HCT116 (cell line): ENCODE measurements at regions not wholly inside any gene's neighbourhood (a gene's known extent, or its start where the extent isn't known, plus 50 kb on each side); places are given as distances from the start of the nearest gene placed in this dataset.

Experiments
- ATAC-seq: fragments of 200-7000 bp; cut with Tn5 transposase; 2 replicates; pipeline ENCODE4 v1.9.1; 2020; ENCODE audit warnings: mild to moderate bottlenecking, moderate library complexity
- BruUV-seq: library from RNA; stranded (reverse); fragments of 400-500 nt; replicated peaks from 2 replicates; lab custom pipeline; 2021; lab: Mats Ljungman, UMichigan
- CTCF ChIA-PET: fragments of 300-600 bp; sonication (Branson Sonifier 250); formaldehyde crosslinking; loops from one replicate; lab custom pipeline; 2021; ENCODE audit warnings: antibody characterized with exemption; lab: Charles Lee
- POLR2A ChIA-PET: fragments of 300-600, 350-600 bp; sonication (Branson Sonifier 250); formaldehyde crosslinking; loops from one replicate; lab custom pipeline; 2021; ENCODE audit warnings: antibody characterized with exemption; lab: Charles Lee
- RAD21 ChIA-PET, 2 experiments: fragments of 300-600 bp; sonication (Branson Sonifier 250); formaldehyde crosslinking; loops; one replicate each; lab custom pipeline; 2023; ENCODE audit warnings: low total read pairs in 2 of 2; ENCODE audit not compliant: uncharacterized antibody in 2 of 2, unreplicated experiment in 2 of 2, low non-redundant PET in 1 of 2; lab: Charles Lee
- DNase-seq: peaks from one replicate; pipeline ENCODE4 v3.0.0-alpha.2; 2010; ENCODE audit warnings: low read depth, low spot score
- H2AFZ ChIP-seq: fragments of 200-600 bp; shearing (Covaris generic), sonication (generic); 2 replicates; pipeline ENCODE4 v1.6.1; 2017; ENCODE audit warnings: low read depth, mixed run types, mixed read lengths, antibody characterized with exemption, low read length; ENCODE audit not compliant: poor library complexity, severe bottlenecking
- H3K27ac ChIP-seq: 2 replicates; pipeline ENCODE4 v1.5.1; 2012; ENCODE audit warnings: low read depth, low read length
- H3K27me3 ChIP-seq: fragments of 200-600 bp; sonication (generic); 2 replicates; pipeline ENCODE4 v1.6.1; 2016; ENCODE audit warnings: mixed run types, low read length, mixed read lengths; ENCODE audit not compliant: insufficient read depth
- H3K36me3 ChIP-seq, 2 experiments: fragments of 200-500 bp in 1 of 2; fragments of 200-600 bp in 1 of 2; sonication (Bioruptor generic) in 1 of 2; sonication (generic) in 1 of 2; 2 replicates each; pipeline versions ENCODE4 v1.5.1 to v1.6.1; 2014 to 2016; ENCODE audit warnings: low read length in 2 of 2, inconsistent platforms in 1 of 2, mixed read lengths in 1 of 2, mixed run types in 1 of 2; ENCODE audit not compliant: insufficient read depth in 2 of 2, control insufficient read depth in 1 of 2
- H3K4me1 ChIP-seq, 2 experiments: fragments of 200-600 bp in 1 of 2; sonication (generic) in 1 of 2; 2 replicates each; pipeline versions ENCODE4 v1.5.1 to v1.6.1; 2012 to 2017; ENCODE audit warnings: low read length in 2 of 2, inconsistent platforms in 1 of 2, mild to moderate bottlenecking in 1 of 2, mixed read lengths in 1 of 2, mixed run types in 1 of 2, moderate library complexity in 1 of 2; ENCODE audit not compliant: insufficient read depth in 2 of 2, control insufficient read depth in 1 of 2
- H3K4me2 ChIP-seq: fragments of 200-600 bp; sonication (generic); 2 replicates; pipeline ENCODE4 v1.6.1; 2017; ENCODE audit warnings: mixed run types, low read length, mixed read lengths
- H3K4me3 ChIP-seq, 2 experiments: fragments of 200-600 bp in 1 of 2; sonication (generic) in 1 of 2; replicated peaks in 1 of 2; 2 replicates each; pipeline ENCODE4 v1.5.1; 2011 to 2016; ENCODE audit warnings: low read length in 2 of 2, control low read depth in 1 of 2, low read depth in 1 of 2, mild to moderate bottlenecking in 1 of 2, mixed read lengths in 1 of 2, mixed run types in 1 of 2
- H3K79me2 ChIP-seq: fragments of 200-600 bp; sonication (generic); 2 replicates; pipeline ENCODE4 v1.6.1; 2017; ENCODE audit warnings: mild to moderate bottlenecking, mixed run types, low read length, moderate library complexity, mixed read lengths; ENCODE audit not compliant: insufficient read depth
- H3K9ac ChIP-seq: fragments of 200-600 bp; sonication (generic); 2 replicates; pipeline ENCODE4 v1.6.1; 2016; ENCODE audit warnings: low read length, mixed read lengths
- H3K9me2 ChIP-seq: fragments of 200-600 bp; sonication (generic), shearing (Covaris generic); 2 replicates; pipeline ENCODE4 v1.6.1; 2017; ENCODE audit warnings: mixed run types, mild to moderate bottlenecking, moderate library complexity; ENCODE audit not compliant: insufficient read depth
- H3K9me3 ChIP-seq, 2 experiments: fragments of 200-500 bp in 1 of 2; fragments of 200-600 bp in 1 of 2; sonication (Bioruptor generic) in 1 of 2; sonication (generic) in 1 of 2; 2 replicates each; pipeline ENCODE4 v1.6.1; 2014 to 2017; ENCODE audit warnings: low read length in 2 of 2, mixed read lengths in 2 of 2, inconsistent platforms in 1 of 2, low read depth in 1 of 2, mild to moderate bottlenecking in 1 of 2, mixed run types in 1 of 2, moderate library complexity in 1 of 2; ENCODE audit not compliant: control insufficient read depth in 1 of 2, insufficient read depth in 1 of 2
- H4K20me1 ChIP-seq: fragments of 200-600 bp; sonication (generic), shearing (Covaris generic); 2 replicates; pipeline ENCODE4 v1.6.1; 2017; ENCODE audit warnings: mixed run types, mild to moderate bottlenecking, moderate library complexity; ENCODE audit not compliant: insufficient read depth
- CBX3 ChIP-seq: IDR thresholded peaks from 2 replicates; pipeline ENCODE4 v1.6.1; 2012; ENCODE audit warnings: low read depth
- EGR1 ChIP-seq: IDR thresholded peaks from 2 replicates; pipeline ENCODE4 v1.6.1; 2012; ENCODE audit warnings: low read depth
- ELF1 ChIP-seq: IDR thresholded peaks from 2 replicates; pipeline ENCODE4 v1.6.1; 2012; ENCODE audit warnings: low read depth, borderline replicate concordance
- EZH2phosphoT487 ChIP-seq: fragments of 200-600 bp; IDR thresholded peaks from 2 replicates; pipeline ENCODE4 v1.6.1; 2018; ENCODE audit warnings: antibody characterized with exemption, borderline replicate concordance
- FOSL1 ChIP-seq: IDR thresholded peaks from 2 replicates; pipeline ENCODE4 v1.6.1; 2012; ENCODE audit warnings: low read depth
- POLR2A ChIP-seq: IDR thresholded peaks from 2 replicates; pipeline ENCODE4 v1.7.0; 2011; ENCODE audit warnings: borderline replicate concordance; ENCODE audit not compliant: insufficient read depth, insufficient read length; ENCODE audit errors: extremely low read depth
- RAD21 ChIP-seq: IDR thresholded peaks from 2 replicates; pipeline ENCODE4 v1.6.1; 2012; ENCODE audit warnings: low read depth, mild to moderate bottlenecking
- SP1 ChIP-seq: IDR thresholded peaks from 2 replicates; pipeline ENCODE4 v1.6.1; 2012; ENCODE audit warnings: low read depth
- SRF ChIP-seq: IDR thresholded peaks from 2 replicates; pipeline ENCODE4 v1.6.1; 2012; ENCODE audit warnings: low read depth
- TCF7L2 ChIP-seq: IDR thresholded peaks from 2 replicates; pipeline ENCODE4 v1.7.0; 2011; ENCODE audit warnings: borderline replicate concordance, inconsistent platforms; ENCODE audit not compliant: insufficient read depth, insufficient read length; ENCODE audit errors: extremely low read depth
- YY1 ChIP-seq: IDR thresholded peaks from 2 replicates; pipeline ENCODE4 v1.6.1; 2011; ENCODE audit warnings: low read length, low read depth, moderate library complexity, mild to moderate bottlenecking; ENCODE audit not compliant: insufficient replicate concordance; ENCODE audit errors: extremely low read depth
- ZFX ChIP-seq: fragments of 450-650 bp; IDR thresholded peaks from 2 replicates; pipeline ENCODE4 v1.6.1; 2017
- ZNF274 ChIP-seq: fragments of 200-500 bp; sonication (Bioruptor generic); IDR thresholded peaks from 2 replicates; pipeline ENCODE4 v1.6.1; 2014; ENCODE audit warnings: mild to moderate bottlenecking, low read depth, low read length, inconsistent platforms
- intact Hi-C: fragments of 100-400 bp; cut with micrococcal nuclease; formaldehyde crosslinking; loops from 2 replicates; pipeline ENCODE4 v1.10.0; 2022
- TF ChIP-seq, protein P1 (sequence below): IDR thresholded peaks from 2 replicates; pipeline ENCODE4 v1.6.1; 2012; ENCODE audit warnings: low read depth
- TF ChIP-seq, protein P2 (sequence below): IDR thresholded peaks from 2 replicates; pipeline ENCODE4 v1.6.1; 2012
- TF ChIP-seq, protein P3 (sequence below): IDR thresholded peaks from 2 replicates; pipeline ENCODE4 v1.6.1; 2012

DNA sequence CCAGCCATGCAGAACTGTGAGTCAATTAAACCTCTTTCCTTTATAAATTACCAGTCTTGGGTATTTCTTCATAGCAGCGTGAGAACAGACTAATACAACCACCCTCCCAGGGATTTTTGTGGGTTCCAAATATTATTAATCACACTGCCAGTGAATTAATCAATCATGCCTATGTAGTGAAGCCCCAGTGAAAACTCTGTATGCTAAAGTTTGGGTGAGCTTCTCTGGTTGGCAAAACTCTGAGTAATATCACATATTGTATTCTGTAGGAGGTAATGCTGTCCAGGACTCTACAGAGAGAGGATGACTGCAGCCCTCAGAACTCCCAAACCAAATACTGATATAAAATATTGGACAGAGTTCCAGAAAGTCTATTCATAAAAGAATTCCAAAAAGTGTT, 216.9 kb downstream of the RPAP3 start:
- ChIA-PET POLR2A (no interaction called here), CTCF (no interaction called here), RAD21 (no interaction called here)
- Histone ChIP-seq H3K9ac (no peak overlapping the region), H3K27me3 (peaks cover 8% of the 10 kb centered on the region; the same call in 1 of the 2 replicates), H3K9me3 (no peaks in the 10 kb centered on the region; a peak in 1 of 4 replicates), H3K79me2 (no peaks in the 10 kb centered on the region), H3K27ac (no peak overlapping the region), H3K4me3 (no peak overlapping the region), H3K9me2 (no peaks in the 10 kb centered on the region), H3K36me3 (no peaks in the 10 kb centered on the region), H2AFZ (no peak overlapping the region), H3K4me1 (no peaks in the 10 kb centered on the region), H3K4me2 (no peak overlapping the region), H4K20me1 (no peaks in the 10 kb centered on the region)
- no peak for DNase-seq
- ATAC-seq = no peak
- no TSS peak for BruUV-seq
- intact Hi-C loops = no loop called here
- TF ChIP-seq ELF1 (no peak), SP1 (no peak)

DNA sequence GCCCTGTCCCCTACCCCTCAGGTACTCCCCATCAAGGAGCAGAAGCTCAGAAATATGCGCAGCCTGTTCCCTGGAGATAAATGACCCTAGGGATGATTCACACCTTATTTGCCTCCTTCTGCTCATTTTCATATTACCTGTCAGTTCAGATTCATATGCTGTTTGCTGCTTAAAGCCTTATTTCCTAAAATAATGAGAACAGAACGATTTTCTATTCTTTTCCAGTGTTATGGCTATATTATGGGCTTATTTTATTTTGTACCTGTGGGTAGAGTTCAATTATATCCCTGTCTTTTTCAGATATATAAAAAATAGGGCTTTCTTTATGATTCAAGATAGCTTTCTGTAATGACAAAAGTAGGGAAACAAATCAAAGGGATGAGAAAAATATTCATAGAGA, 224.8 kb downstream of the RPAP3 start:
- no peak overlapping the region for H2AFZ ChIP-seq
- DNase-seq = no peak
- ChIA-PET CTCF (no interaction called here), POLR2A (no interaction called here), RAD21 (no interaction called here)
- 0 out of 2 replicates have a peak, but pooled peaks cover 4% of the 10 kb centered on the region for H3K27me3 ChIP-seq
- no peak for ATAC-seq
- H3K4me2 ChIP-seq = no peak overlapping the region
- TF ChIP-seq YY1 = no peak
- no peak for TF ChIP-seq FOSL1
- no peak for TF ChIP-seq TCF7L2
- no peak for TF ChIP-seq SP1
- no peak for TF ChIP-seq ZNF274
- TF ChIP-seq, protein P1, sequence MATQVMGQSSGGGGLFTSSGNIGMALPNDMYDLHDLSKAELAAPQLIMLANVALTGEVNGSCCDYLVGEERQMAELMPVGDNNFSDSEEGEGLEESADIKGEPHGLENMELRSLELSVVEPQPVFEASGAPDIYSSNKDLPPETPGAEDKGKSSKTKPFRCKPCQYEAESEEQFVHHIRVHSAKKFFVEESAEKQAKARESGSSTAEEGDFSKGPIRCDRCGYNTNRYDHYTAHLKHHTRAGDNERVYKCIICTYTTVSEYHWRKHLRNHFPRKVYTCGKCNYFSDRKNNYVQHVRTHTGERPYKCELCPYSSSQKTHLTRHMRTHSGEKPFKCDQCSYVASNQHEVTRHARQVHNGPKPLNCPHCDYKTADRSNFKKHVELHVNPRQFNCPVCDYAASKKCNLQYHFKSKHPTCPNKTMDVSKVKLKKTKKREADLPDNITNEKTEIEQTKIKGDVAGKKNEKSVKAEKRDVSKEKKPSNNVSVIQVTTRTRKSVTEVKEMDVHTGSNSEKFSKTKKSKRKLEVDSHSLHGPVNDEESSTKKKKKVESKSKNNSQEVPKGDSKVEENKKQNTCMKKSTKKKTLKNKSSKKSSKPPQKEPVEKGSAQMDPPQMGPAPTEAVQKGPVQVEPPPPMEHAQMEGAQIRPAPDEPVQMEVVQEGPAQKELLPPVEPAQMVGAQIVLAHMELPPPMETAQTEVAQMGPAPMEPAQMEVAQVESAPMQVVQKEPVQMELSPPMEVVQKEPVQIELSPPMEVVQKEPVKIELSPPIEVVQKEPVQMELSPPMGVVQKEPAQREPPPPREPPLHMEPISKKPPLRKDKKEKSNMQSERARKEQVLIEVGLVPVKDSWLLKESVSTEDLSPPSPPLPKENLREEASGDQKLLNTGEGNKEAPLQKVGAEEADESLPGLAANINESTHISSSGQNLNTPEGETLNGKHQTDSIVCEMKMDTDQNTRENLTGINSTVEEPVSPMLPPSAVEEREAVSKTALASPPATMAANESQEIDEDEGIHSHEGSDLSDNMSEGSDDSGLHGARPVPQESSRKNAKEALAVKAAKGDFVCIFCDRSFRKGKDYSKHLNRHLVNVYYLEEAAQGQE = no peak
- TF ChIP-seq EGR1 = no peak
- TF ChIP-seq ZFX = no peak
- TF ChIP-seq, protein P2, sequence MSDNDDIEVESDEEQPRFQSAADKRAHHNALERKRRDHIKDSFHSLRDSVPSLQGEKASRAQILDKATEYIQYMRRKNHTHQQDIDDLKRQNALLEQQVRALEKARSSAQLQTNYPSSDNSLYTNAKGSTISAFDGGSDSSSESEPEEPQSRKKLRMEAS = no peak
- no peak for TF ChIP-seq POLR2A
- no peak for TF ChIP-seq SRF
- no peak for TF ChIP-seq RAD21
- no peak for TF ChIP-seq ELF1
- TF ChIP-seq, protein P3, sequence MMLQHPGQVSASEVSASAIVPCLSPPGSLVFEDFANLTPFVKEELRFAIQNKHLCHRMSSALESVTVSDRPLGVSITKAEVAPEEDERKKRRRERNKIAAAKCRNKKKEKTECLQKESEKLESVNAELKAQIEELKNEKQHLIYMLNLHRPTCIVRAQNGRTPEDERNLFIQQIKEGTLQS = no peak
- TF ChIP-seq EZH2phosphoT487 = no peak
- no peak for TF ChIP-seq CBX3
- no peaks in the 10 kb centered on the region for H3K9me2 ChIP-seq
- peaks cover 0 to 1% of the 10 kb centered on the region in 2 experiments; a peak in 2 of 4 replicates for H3K9me3 ChIP-seq
- no peak overlapping the region for H3K4me3 ChIP-seq
- no peaks in the 10 kb centered on the region for H4K20me1 ChIP-seq
- BruUV-seq = no TSS peak
- no peak overlapping the region for H3K9ac ChIP-seq
- H3K36me3 ChIP-seq = no peaks in the 10 kb centered on the region
- H3K27ac ChIP-seq = no peak overlapping the region
- no peaks in the 10 kb centered on the region for H3K79me2 ChIP-seq
- intact Hi-C loops = no loop called here
- no peaks in the 10 kb centered on the region for H3K4me1 ChIP-seq
